PC-9 (cell line): ENCODE measurements at regions not wholly inside any gene's neighbourhood (a gene's known extent, or its start where the extent isn't known, plus 50 kb on each side); places are given as distances from the start of the nearest gene placed in this dataset.

Experiments
- BruUV-seq: library from RNA; stranded (reverse); fragments of 400-500 nt; replicated peaks from 2 replicates; lab custom pipeline; 2021; lab: Mats Ljungman, UMichigan
- CTCF ChIA-PET: fragments of 300-600 bp; sonication (Branson Sonifier 250); formaldehyde crosslinking; loops from one replicate; lab custom pipeline; 2022; ENCODE audit warnings: antibody characterized with exemption; lab: Charles Lee
- POLR2A ChIA-PET: fragments of 300-600 bp; sonication (Branson Sonifier 250); formaldehyde crosslinking; loops from one replicate; lab custom pipeline; 2022; ENCODE audit warnings: antibody characterized with exemption; ENCODE audit not compliant: unreplicated experiment; lab: Charles Lee
- DNase-seq, 2 experiments: peaks; one replicate each; pipeline versions ENCODE4 v3.0.0 to v3.0.0-alpha.2; 2015 to 2022; ENCODE audit warnings: mixed read lengths in 1 of 2
- H2AFZ ChIP-seq: fragments of 200-600 bp; sonication (generic); 2 replicates; pipeline ENCODE4 v1.8.1; 2017; ENCODE audit warnings: antibody characterized with exemption
- H3F3A ChIP-seq: fragments of 200-600 bp; sonication (generic); 2 replicates; pipeline ENCODE4 v1.8.1; 2017; ENCODE audit warnings: antibody characterized with exemption, mild to moderate bottlenecking, low read depth; ENCODE audit not compliant: insufficient read depth
- H3K27ac ChIP-seq: fragments of 200-600 bp; sonication (generic); 2 replicates; pipeline ENCODE4 v1.6.1; 2016; ENCODE audit warnings: mixed run types
- H3K27me3 ChIP-seq: fragments of 200-600 bp; sonication (generic); 2 replicates; pipeline ENCODE4 v1.6.1; 2016; ENCODE audit warnings: low read depth, mixed run types; ENCODE audit not compliant: insufficient read depth
- H3K36me3 ChIP-seq: fragments of 200-600 bp; sonication (generic); 2 replicates; pipeline ENCODE4 v1.6.1; 2016; ENCODE audit warnings: low read depth, mixed run types
- H3K4me1 ChIP-seq: fragments of 200-600 bp; sonication (generic); replicated peaks from 2 replicates; pipeline ENCODE4 v1.6.1; 2016; ENCODE audit warnings: mixed run types; ENCODE audit not compliant: insufficient read depth
- H3K4me2 ChIP-seq: fragments of 200-600 bp; sonication (generic); 2 replicates; pipeline ENCODE4 v1.6.1; 2017; ENCODE audit warnings: mixed run types
- H3K4me3 ChIP-seq: fragments of 200-600 bp; sonication (generic); 2 replicates; pipeline ENCODE4 v1.6.1; 2016; ENCODE audit warnings: mixed run types
- H3K79me2 ChIP-seq: fragments of 200-600 bp; sonication (generic); 2 replicates; pipeline ENCODE4 v1.6.1; 2017; ENCODE audit warnings: low read depth, mixed run types
- H3K9me2 ChIP-seq: fragments of 200-600 bp; sonication (generic); 2 replicates; pipeline ENCODE4 v1.8.1; 2017; ENCODE audit warnings: mild to moderate bottlenecking; ENCODE audit not compliant: insufficient read depth
- H3K9me3 ChIP-seq: fragments of 200-600 bp; sonication (generic); 2 replicates; pipeline ENCODE4 v1.8.1; 2016; ENCODE audit warnings: low read depth; ENCODE audit not compliant: insufficient read depth
- H4K20me1 ChIP-seq: fragments of 200-600 bp; sonication (generic); 2 replicates; pipeline ENCODE4 v1.8.1; 2017; ENCODE audit not compliant: insufficient read depth
- CTCF ChIP-seq: fragments of 200-600 bp; sonication (generic); conservative IDR thresholded peaks from 2 replicates; pipeline ENCODE4 v1.6.1; 2017; ENCODE audit warnings: mixed run types, antibody characterized with exemption, mild to moderate bottlenecking, moderate library complexity
- EZH2 ChIP-seq: fragments of 200-600 bp; sonication (generic); IDR thresholded peaks from 2 replicates; pipeline ENCODE4 v1.8.0; 2017; ENCODE audit warnings: antibody characterized with exemption, low read depth
- intact Hi-C: fragments of 100-400 bp; cut with micrococcal nuclease; formaldehyde crosslinking; loops from one replicate; pipeline ENCODE4 v1.10.0; 2022; ENCODE audit not compliant: unreplicated experiment

GRCh38 chr9:23153058-23153457 is 673.0 kb downstream of the ELAVL2 start:
- Histone ChIP-seq H3K9me3 (no peaks in the 10 kb centered on the region), H3K79me2 (no peaks in the 10 kb centered on the region), H3K9me2 (no peaks in the 10 kb centered on the region), H3K4me3 (no peak overlapping the region), H3K27ac (no peak overlapping the region), H3K27me3 (no peaks in the 10 kb centered on the region), H2AFZ (no peak overlapping the region), H4K20me1 (no peaks in the 10 kb centered on the region), H3F3A (no peaks in the 10 kb centered on the region), H3K4me1 (no peaks in the 10 kb centered on the region), H3K36me3 (no peaks in the 10 kb centered on the region), H3K4me2 (no peak overlapping the region)
- ChIA-PET CTCF (no interaction called here), POLR2A (no interaction called here)
- TF ChIP-seq EZH2, result no peak
- peak; percentile 38 for TF ChIP-seq CTCF
- DNase-seq, result no peak
- intact Hi-C loops, result no loop called here
- no TSS peak for BruUV-seq

- Histone ChIP-seq H3K4me3 (no peak overlapping the region), H3F3A (no peaks in the 10 kb centered on the region), H4K20me1 (no peaks in the 10 kb centered on the region), H3K79me2 (no peaks in the 10 kb centered on the region), H3K4me2 (no peak overlapping the region), H3K9me2 (no peaks in the 10 kb centered on the region), H2AFZ (no peak overlapping the region), H3K36me3 (no peaks in the 10 kb centered on the region), H3K27me3 (no peaks in the 10 kb centered on the region), H3K4me1 (no peaks in the 10 kb centered on the region), H3K27ac (no peak overlapping the region), H3K9me3 (no peaks in the 10 kb centered on the region)
- CTCF ChIA-PET, result no interaction called here
- POLR2A ChIA-PET, result no interaction called here
- no TSS peak for BruUV-seq
- no peak for DNase-seq
- intact Hi-C loops, result no loop called here
- no peak for TF ChIP-seq CTCF
- no peak for TF ChIP-seq EZH2
Measured at GRCh38 chr9:23160491-23160890, 665.5 kb downstream of the ELAVL2 start.

GRCh38 chr9:23160952-23161469 is 665.0 kb downstream of the ELAVL2 start:
- Histone ChIP-seq H4K20me1 (no peaks in the 10 kb centered on the region), H3K4me3 (no peak overlapping the region), H3K27ac (no peak overlapping the region), H3K9me3 (no peaks in the 10 kb centered on the region), H3K79me2 (no peaks in the 10 kb centered on the region), H2AFZ (no peak overlapping the region), H3K36me3 (no peaks in the 10 kb centered on the region), H3K9me2 (no peaks in the 10 kb centered on the region), H3K27me3 (no peaks in the 10 kb centered on the region), H3K4me2 (no peak overlapping the region), H3F3A (no peaks in the 10 kb centered on the region), H3K4me1 (no peaks in the 10 kb centered on the region)
- no peak for TF ChIP-seq CTCF
- TF ChIP-seq EZH2, result no peak
- DNase-seq, result no peak
- CTCF ChIA-PET, result no interaction called here
- intact Hi-C loops, result no loop called here
- POLR2A ChIA-PET, result no interaction called here
- BruUV-seq, result no TSS peak
